ENCODE measurements at regions not wholly inside any gene's neighbourhood (a gene's known extent, or its start where the extent isn't known, plus 50 kb on each side); places are given as distances from the start of the nearest gene placed in this dataset.
A peak's percentile ranks its signal among the peaks of the same experiment; 100 is the strongest.

DNA sequence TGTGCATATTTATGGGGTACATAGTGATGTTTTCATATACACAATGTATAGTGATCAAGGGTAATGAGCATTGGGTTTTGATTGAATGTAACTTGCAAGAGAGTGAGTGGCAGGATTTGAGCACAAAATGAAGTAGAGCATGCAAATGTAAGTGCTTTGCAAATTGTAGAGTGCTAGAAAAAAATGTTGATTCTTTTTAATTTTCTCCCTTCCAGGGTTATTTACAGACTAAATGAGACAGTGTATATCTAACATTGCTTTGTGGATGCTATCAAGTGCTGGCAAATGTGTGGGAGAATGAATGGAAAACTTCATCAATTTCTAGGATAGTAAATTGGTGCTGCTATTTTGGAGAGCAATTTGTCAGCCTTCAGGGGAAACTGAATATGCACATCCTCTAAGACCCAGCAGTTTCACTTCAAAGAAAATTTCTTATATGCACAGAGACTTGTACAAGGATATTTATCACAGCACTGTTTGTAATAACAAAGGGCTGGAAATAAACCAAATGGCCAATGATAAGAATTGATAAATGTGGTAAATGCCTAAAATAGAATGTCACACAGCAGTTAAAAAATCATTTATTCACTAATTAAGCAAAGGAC, 120.6 kb upstream of the PLPP4 start:
- intact Hi-C loops (cut with micrococcal nuclease), result no loop called here
- DNase-seq, result no peak
- ATAC-seq, result no peak

DNA sequence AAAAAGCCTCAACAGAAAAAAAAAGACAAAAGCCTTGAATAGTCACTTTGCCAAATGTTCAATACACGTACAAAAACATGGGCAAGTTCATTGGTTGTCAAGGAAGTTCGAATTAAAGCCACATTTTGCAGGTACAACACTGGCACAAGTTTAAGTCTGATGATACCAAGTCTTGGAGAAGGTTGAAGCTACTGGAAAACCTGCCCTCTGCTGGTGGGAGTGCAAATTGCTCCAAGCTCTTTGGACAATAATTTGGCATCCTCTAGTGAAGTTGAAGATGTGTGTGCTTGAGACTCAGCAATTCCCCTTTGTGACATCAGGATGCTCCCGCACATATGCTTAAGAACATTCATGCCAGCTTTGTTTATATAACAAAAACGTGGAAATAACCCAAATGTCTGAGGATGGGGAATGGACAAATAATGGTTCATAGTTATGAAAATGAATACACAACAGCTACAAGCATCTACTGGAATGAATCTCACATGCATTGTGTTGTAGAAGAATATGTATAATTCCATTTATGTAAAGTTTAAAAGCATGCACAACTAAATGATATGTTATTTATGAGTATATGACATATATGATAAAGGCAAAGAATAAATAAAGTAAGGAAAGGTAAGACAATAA, 120.0 kb upstream of the PLPP4 start:
- intact Hi-C loops (cut with micrococcal nuclease), result no loop called here
- DNase-seq (peak; percentile 26), ATAC-seq (no peak)

DNA sequence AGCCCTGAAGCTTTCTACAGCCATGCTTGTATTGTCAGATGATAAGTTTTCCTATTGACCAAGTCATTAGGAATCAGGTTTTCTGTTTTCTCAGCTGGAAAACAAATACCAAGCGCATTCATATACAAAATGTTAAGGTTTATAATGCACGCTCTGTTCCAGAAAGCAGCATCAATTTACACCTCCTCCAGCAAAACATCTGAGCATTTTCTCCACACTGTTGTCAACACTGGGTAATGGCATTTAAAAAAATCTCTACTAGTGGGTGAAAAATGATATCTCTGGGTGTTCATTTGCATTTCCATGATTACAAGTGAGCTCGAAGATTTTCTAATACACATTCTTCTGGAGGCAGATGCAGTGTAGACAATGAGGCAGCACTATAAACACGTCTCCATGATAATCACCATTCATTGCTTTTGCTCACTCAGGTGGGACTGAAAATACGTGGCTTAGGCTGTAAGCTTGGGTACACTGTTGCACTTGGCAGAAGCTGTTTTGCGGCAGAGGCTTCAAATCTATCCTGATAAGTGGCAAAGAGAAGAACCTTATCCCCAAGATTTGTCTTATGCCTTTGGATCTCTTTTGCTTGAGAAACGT, 114.8 kb upstream of the PLPP4 start:
- no peak for DNase-seq
- ATAC-seq, result no peak
- intact Hi-C loops (cut with micrococcal nuclease), result no loop called here

DNA sequence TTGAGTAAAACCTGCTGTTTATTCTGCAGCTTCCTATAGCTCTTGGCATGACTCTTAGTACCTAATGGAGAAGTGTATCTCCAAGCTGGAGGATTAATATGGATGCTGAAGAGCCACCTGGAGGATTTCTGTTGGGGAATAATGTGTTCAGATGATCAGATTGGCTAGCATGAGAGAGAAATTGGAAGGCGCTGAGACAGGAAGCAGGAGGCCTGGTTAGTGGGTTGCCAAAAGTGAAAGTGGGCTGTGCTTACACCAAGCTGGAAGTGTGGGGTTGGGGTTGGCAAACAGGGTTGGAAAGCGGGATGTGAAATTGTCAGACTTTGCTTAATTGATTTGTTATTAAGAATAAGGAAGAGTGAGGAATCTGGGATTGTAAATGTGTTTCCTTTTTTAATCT, 111.8 kb upstream of the PLPP4 start:
- DNase-seq, result no peak
- ATAC-seq, result no peak
- intact Hi-C loops (cut with micrococcal nuclease), result no loop called here

DNA sequence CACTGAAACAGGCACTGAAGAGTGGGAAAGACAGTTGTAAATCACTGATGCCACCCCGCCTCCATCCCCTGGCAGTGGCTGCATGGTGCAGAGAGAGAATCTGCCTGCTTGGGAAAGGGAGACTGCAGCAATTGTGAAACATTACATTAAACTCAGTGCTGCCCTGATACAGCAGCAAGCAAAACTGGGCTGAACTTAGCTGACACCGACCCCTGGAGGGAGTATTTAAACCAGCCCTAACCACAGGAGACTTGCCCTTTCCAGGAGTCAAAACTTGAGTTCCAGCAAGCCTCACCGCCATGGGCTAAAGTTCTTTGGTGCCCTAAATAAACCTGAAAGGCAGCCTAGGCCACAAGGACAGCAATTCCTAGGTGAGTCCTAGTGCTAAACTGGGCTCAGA, 109.4 kb upstream of the PLPP4 start:
- intact Hi-C loops (cut with micrococcal nuclease), result no loop called here

DNA sequence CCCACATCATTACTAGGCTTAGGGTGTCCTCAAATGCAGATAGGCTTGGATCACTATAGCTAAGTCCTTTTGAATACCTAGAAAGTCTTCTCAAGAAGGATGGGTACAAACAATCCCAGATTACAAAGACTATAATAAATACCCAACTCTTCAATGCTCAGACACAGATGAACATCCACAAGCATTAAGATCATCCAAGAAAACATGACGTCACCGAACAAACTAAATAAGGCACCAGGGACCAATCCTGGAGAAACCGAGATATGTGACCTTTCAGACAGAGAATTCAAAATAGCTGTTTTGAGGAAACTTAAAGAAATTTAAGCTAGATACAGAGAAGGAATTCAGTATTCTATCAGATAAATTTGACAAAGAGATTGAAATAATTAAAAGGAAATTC, 108.0 kb upstream of the PLPP4 start:
- intact Hi-C loops (cut with micrococcal nuclease), result no loop called here

More for the DNA sequence above, 109.4 kb upstream of the PLPP4 start:
- ATAC-seq (no peak), DNase-seq (no peak)

DNA sequence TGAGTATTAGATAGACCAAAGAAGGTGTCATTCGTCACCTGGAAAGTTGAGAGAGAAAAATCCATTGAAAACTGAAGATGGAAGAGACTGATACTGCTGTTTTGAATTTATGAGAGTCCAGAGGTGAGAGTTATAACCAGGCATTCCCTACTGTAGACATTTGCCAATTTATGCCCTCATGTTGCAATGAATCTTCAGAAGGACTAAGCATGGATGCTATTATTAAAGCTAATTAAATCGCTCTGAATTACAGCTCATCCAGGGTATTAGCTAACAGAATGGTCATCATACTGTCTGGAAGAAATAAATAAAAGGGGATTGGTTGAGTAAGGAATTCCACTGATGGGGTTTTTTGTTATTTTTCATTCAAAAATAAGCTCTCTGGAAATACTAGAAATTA, 101.6 kb upstream of the PLPP4 start:
- no peak for ATAC-seq

More for the DNA sequence above, 108.0 kb upstream of the PLPP4 start:
- no peak for DNase-seq
- ATAC-seq, result no peak

DNA sequence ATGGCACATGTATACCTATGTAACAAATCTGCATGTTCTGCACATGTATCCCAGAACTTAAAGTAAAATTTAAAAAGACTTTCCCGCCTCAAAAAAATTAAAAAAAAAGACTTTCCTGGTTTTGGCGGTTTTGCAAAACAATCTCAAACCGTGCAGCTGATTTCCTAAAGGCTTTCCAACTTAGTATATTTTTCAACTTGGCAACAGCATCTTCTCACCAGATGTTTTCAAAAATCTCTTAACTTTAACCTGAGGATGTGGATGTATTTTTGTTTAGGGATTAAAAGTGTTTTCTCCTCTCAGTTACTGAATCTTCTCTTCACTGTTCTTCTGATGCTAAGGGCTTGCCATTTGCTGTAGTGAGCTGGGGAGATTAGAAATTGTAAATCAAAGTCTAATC, 96.5 kb upstream of the PLPP4 start:
- no peak for ATAC-seq
- no peak for DNase-seq
- intact Hi-C loops (cut with micrococcal nuclease), result no loop called here

More for the DNA sequence above, 101.6 kb upstream of the PLPP4 start:
- intact Hi-C loops (cut with micrococcal nuclease), result no loop called here
- DNase-seq, result no peak

DNA sequence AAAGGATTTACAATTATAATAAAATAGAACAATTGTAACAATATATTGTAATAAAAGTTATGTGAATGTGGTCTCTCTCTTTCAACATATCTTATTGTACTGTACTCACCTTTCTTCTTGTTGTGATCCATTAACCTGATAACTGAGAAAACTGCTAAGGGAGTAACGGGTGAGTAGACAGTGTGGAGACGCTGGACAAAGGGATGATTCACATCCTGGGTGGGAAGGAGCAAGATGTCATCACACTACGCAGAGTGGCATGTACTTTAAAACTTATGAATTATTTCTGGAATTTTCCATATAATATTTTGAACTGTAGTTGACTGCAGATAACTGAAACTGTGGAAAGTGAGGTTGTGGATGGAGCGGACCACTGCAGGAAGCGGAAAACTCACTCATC, 91.2 kb upstream of the PLPP4 start:
- ATAC-seq (no peak), DNase-seq (no peak)
- intact Hi-C loops (cut with micrococcal nuclease), result no loop called here

DNA sequence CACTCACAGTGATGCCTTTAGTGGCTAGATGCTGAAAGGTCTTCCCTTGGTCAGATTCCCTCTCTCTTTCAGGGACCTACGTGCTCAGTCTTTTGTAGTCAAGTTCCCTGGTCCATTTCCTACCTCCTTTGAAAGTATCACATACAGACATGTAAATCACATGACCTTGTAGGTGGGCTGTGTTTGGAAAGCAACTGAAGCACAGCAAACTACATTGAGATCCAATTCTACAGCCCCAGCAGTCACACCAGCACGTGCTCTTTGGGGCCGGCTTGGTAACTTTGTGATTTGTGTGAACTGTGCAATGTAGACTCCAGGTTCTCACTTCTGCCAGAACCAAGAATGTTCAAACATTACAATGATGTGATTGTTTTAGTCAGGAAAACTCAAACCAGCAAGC, 89.7 kb upstream of the PLPP4 start:
- no peak for ATAC-seq
- no peak for DNase-seq
- intact Hi-C loops (cut with micrococcal nuclease), result no loop called here

DNA sequence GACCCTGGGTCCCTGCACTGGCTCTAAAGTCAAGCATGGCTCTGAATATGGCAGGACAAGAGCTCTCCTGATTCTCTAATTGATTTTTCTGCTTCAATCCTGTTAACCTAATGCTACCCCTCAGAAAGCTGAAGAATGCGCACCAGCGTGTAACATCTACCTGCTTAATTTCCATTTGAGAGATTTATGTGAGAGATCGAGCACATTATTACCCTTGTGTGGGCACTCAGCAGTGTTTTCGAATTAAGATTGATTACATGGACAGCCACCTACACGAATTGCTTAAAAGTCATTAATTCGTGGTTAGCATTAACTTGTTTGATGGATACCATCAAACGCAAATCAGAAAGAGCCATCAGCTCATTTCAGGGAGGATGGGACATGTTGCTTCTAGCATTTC, 88.7 kb upstream of the PLPP4 start:
- intact Hi-C loops (cut with micrococcal nuclease), result no loop called here
- no peak for ATAC-seq
- no peak for DNase-seq

DNA sequence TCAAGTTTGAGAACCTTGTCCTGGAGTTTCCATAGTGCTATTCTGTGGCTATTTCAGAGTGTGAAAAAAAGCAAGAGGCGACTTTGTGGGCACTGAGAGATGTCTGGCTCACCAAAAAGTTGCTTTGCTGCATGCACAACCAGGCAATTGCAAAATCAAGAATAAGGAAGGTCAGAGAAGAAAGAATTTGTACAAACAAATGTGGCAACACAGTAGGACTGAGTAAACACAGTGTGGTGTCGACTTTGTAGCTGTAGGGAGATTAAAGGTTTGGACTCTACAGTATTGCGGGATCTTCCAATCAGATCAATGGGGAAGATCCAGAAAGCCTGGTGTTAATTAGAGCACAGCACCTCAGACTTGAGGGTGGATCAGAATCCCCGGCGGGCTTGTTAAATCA, 88.1 kb upstream of the PLPP4 start:
- intact Hi-C loops (cut with micrococcal nuclease), result no loop called here
- ATAC-seq (no peak), DNase-seq (no peak)

DNA sequence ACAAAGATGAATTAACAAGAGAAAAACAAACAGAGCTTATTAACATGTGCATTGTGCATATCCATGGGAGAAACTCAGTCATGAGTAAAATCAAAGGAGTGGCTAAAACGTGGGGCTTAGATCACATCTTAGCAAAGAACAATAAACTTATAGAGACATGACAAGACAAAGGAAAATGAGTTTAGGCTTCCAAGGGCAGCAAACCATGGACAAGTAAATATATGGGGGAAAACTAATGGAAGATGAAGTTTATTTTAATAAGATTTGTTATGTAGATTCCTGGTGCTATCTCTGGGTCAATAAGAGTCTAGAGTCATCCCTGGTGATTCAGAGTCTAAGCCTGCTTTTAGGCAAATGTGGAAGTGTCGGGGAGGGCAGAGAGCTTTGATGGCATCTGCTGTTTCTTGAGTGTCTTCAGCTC, 87.2 kb upstream of the PLPP4 start:
- DNase-seq, result no peak
- intact Hi-C loops (cut with micrococcal nuclease), result no loop called here
- no peak for ATAC-seq

DNA sequence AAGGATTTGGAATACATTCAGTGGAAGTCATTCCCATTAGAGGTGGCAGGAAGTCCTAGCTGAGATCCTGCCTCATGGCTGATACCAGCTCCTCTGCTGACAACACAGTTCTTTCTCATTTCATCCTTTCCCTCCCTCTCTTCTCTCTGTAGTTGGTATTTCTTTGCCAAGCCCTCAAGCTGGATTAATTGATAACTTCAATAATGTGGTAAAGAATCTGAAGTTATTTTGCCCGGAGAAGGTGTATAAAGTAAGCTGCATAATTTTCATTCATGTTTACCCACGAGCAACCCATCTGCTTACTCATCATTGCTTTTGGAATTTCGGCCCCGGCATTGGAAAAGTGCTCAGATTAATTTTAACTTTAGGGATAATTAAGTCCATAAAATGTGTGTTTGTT, 85.2 kb upstream of the PLPP4 start:
- ATAC-seq (no peak), DNase-seq (no peak)
- intact Hi-C loops (cut with micrococcal nuclease), result no loop called here

DNA sequence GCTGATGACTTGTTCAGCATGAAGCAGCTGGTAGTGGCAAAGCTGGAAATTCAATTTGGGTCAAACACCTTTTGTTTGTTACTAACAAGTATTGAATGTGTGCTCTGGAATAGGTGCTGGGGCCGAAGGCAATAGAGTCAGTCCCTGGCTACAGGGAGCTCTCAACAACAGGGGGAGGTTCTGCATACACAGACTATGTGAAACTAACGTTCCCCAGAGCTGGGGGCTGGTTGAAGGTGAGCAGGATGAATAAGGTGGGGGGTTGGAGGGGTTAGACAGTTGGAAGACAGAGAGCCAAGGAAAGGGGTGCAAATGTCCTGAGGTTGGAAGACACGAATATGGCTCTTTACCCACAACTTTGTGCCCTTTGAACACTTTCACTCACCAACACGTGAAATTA, 84.1 kb upstream of the PLPP4 start:
- intact Hi-C loops (cut with micrococcal nuclease), result no loop called here
- ATAC-seq, result no peak
- DNase-seq, result no peak

DNA sequence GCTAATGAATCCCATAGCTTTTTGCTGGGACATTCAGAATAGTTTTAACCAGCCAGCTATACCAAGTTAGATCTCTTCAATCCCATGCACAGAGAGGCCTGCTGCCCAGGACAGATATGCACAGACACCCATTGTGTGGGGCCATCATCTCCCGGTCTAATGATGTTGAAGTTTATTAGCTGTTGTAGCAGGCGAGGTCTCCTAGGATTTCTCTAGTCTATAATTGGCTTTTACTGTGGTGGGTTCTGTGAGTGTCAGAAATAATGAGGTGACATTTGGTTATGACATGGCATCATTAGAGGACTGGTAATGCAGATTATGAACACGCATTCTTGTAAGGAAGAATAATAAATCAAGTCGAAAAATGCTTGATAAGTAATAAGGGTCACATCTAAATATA, 81.4 kb upstream of the PLPP4 start:
- ATAC-seq (no peak), DNase-seq (no peak)
- intact Hi-C loops (cut with micrococcal nuclease), result no loop called here

DNA sequence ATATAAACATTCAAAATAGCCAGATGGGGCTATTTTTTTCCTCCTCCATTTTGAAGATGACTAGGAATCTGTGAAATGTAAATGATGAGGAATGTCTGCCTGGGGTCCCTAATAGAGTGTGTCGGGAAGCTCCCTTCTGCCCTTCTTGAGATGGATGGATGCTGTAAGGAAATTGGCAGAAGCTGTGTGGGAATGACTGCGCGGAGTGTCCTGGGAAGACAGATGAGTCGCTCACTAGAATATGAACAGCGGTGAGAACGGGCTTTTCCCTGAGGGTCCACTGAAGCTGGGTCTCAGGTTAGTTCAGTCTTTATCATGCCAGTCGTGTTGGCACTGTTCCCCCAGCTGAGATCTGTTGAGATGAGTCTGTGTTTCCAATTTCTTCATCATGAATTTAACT, 75.1 kb upstream of the PLPP4 start:
- intact Hi-C loops (cut with micrococcal nuclease), result no loop called here
- ATAC-seq (no peak), DNase-seq (no peak)

DNA sequence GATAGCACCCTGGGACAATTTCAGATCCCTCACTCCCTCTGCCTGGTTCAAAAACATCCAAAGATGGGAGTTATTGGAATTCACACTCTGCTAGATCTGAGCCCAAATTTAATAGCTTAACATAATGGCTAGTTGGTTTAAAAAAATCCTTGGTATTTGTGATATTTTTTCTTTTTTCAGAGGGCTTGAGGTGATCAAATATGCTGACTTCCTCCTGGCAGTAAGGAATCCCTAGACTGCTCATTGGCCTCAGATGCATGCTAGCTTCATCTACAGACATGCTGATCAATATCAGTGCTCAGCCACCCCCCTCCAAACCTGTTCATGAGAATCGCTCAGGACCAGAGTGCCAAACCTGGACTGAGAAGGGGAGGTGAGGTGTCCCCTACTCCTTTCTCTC, 74.7 kb upstream of the PLPP4 start:
- ATAC-seq, result no peak
- DNase-seq, result no peak
- intact Hi-C loops (cut with micrococcal nuclease), result no loop called here

DNA sequence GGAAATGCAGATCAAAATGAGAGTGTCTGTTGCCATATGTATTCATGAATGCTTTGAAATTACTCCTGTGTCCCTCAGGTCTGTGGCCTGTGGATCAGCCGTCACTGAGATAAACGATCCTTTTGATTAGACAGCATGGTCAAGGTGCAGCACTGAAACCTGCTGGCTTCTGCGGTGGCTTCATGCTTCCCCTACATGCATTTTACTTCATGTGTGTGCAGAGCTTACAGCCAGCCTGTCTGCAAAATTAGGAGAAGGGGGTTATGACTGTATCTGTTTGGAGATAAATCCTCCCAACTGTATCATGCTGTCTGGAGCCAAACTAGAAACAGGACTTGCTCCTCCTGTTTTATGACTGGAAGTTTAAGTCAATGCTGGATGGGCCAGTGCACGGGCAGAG, 71.0 kb upstream of the PLPP4 start:
- DNase-seq, result no peak
- intact Hi-C loops (cut with micrococcal nuclease), result no loop called here
- no peak for ATAC-seq

DNA sequence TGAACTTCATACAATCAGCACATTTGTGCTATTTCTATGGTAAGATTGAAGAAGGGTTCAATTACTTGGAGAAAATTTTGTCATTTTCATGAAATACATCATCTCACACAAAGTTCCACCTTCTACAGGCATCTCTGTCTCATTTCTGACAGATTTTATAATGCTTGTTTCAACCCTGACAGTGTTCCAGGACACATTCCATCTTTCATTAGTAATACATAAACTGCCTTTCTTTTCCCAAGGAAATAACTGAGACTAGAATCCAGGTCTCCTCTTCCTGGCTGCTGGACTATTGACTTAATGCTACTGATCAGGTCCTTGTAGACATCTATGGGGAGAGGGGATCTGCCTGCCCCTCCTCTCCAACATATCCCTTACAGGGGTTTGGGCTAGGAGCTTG, 70.1 kb upstream of the PLPP4 start:
- ATAC-seq (no peak), DNase-seq (no peak)
- intact Hi-C loops (cut with micrococcal nuclease), result no loop called here

DNA sequence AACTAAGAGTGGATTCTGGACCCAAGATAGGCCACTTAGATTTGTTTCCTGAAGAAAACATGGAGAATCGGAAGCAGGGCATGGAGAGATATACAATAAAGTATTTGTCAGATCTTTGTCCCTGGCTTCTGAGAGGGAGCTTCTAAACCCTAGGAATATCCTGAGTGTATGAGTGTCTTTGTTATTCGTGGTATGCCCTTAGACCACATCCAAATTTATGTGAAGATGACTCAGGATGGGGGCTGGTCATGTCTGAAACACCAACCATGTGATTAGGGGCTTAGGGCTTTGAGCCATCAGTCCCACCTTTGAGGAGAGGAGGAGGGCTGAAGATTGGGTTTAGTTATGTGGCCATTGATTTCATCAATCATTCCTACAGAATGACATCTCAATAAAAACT, 69.7 kb upstream of the PLPP4 start:
- ATAC-seq (no peak), DNase-seq (no peak)
- intact Hi-C loops (cut with micrococcal nuclease), result no loop called here

Measured in left ventricle myocardium superior (tissue), 1 donor.